ENCODE measurements at regions not wholly inside any gene's neighbourhood (a gene's known extent, or its start where the extent isn't known, plus 50 kb on each side); places are given as distances from the start of the nearest gene placed in this dataset.

- TF ChIP-seq, protein P1, sequence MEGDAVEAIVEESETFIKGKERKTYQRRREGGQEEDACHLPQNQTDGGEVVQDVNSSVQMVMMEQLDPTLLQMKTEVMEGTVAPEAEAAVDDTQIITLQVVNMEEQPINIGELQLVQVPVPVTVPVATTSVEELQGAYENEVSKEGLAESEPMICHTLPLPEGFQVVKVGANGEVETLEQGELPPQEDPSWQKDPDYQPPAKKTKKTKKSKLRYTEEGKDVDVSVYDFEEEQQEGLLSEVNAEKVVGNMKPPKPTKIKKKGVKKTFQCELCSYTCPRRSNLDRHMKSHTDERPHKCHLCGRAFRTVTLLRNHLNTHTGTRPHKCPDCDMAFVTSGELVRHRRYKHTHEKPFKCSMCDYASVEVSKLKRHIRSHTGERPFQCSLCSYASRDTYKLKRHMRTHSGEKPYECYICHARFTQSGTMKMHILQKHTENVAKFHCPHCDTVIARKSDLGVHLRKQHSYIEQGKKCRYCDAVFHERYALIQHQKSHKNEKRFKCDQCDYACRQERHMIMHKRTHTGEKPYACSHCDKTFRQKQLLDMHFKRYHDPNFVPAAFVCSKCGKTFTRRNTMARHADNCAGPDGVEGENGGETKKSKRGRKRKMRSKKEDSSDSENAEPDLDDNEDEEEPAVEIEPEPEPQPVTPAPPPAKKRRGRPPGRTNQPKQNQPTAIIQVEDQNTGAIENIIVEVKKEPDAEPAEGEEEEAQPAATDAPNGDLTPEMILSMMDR (IDR thresholded peaks at IDR 0.05), result no peak
- no peak for TF ChIP-seq POLR2A (IDR thresholded peaks at IDR 0.05)
Observed at GRCh38 chr7:106417273-106417902, 132.6 kb upstream of the NAMPT start.
